H9 (cell line): ENCODE measurements at regions not wholly inside any gene's neighbourhood (a gene's known extent, or its start where the extent isn't known, plus 50 kb on each side); places are given as distances from the start of the nearest gene placed in this dataset.

Experiments
- DNase-seq: peaks from one replicate; pipeline ENCODE4 v3.0.0-alpha.2; 2017
- H2AFZ ChIP-seq: one replicate; pipeline ENCODE4 v1.6.1; 2013; ENCODE audit warnings: mild to moderate bottlenecking, low read length, control low read depth, moderate library complexity
- H2AK5ac ChIP-seq: 2 replicates; pipeline ENCODE4 v1.6.1; 2013; ENCODE audit warnings: low read length, control low read depth, mixed read lengths; ENCODE audit not compliant: insufficient read length
- H2BK120ac ChIP-seq: one replicate; pipeline ENCODE4 v1.6.1; 2013; ENCODE audit warnings: low read depth, mild to moderate bottlenecking, low read length, control low read depth, inconsistent platforms; ENCODE audit not compliant: poor library complexity, severe bottlenecking
- H2BK12ac ChIP-seq: 2 replicates; pipeline ENCODE4 v1.6.1; 2013; ENCODE audit warnings: low read length, control low read depth, mixed read lengths, low read depth; ENCODE audit not compliant: insufficient read length
- H2BK15ac ChIP-seq: 2 replicates; pipeline ENCODE4 v1.6.1; 2013; ENCODE audit warnings: low read depth, low read length, control low read depth
- H2BK20ac ChIP-seq: one replicate; pipeline ENCODE4 v1.6.1; 2013; ENCODE audit warnings: low read depth, mild to moderate bottlenecking, low read length, control low read depth, inconsistent platforms; ENCODE audit not compliant: poor library complexity, severe bottlenecking
- H2BK5ac ChIP-seq: 2 replicates; pipeline ENCODE4 v1.6.1; 2013; ENCODE audit warnings: low read length, control low read depth, mixed read lengths; ENCODE audit not compliant: insufficient read length
- H3K14ac ChIP-seq: 2 replicates; pipeline ENCODE4 v1.6.1; 2013; ENCODE audit warnings: low read length, control low read depth; ENCODE audit not compliant: insufficient read depth
- H3K18ac ChIP-seq: 2 replicates; pipeline ENCODE4 v1.6.1; 2013; ENCODE audit warnings: low read depth, mild to moderate bottlenecking, mixed read lengths, low read length, control low read depth; ENCODE audit not compliant: insufficient read length
- H3K23ac ChIP-seq: 2 replicates; pipeline ENCODE4 v1.6.1; 2013; ENCODE audit warnings: low read length, control low read depth, mixed read lengths, low read depth; ENCODE audit not compliant: insufficient read length
- H3K23me2 ChIP-seq: 2 replicates; pipeline ENCODE4 v1.6.1; 2013; ENCODE audit warnings: low read depth, mild to moderate bottlenecking, mixed read lengths, low read length, control low read depth; ENCODE audit not compliant: insufficient read length, poor library complexity, severe bottlenecking
- H3K27ac ChIP-seq: 2 replicates; pipeline ENCODE4 v1.5.1; 2013; ENCODE audit warnings: low read length, control low read depth, mixed read lengths, low read depth; ENCODE audit not compliant: insufficient read length
- H3K27me3 ChIP-seq: 2 replicates; pipeline ENCODE4 v1.6.1; 2013; ENCODE audit warnings: low read length, control low read depth, inconsistent platforms; ENCODE audit not compliant: insufficient read depth
- H3K4ac ChIP-seq: 2 replicates; pipeline ENCODE4 v1.6.1; 2013; ENCODE audit warnings: low read depth, mild to moderate bottlenecking, control low read depth, inconsistent platforms, low read length, moderate library complexity
- H3K4me1 ChIP-seq: 2 replicates; pipeline ENCODE4 v1.6.1; 2013; ENCODE audit warnings: low read length, control low read depth, inconsistent platforms; ENCODE audit not compliant: insufficient read depth
- H3K4me2 ChIP-seq: 2 replicates; pipeline ENCODE4 v1.6.1; 2013; ENCODE audit warnings: low read length, control low read depth, mixed read lengths; ENCODE audit not compliant: insufficient read length, insufficient read depth
- H3K56ac ChIP-seq: 2 replicates; pipeline ENCODE4 v1.6.1; 2013; ENCODE audit warnings: low read depth, mild to moderate bottlenecking, mixed read lengths, low read length, control low read depth; ENCODE audit not compliant: insufficient read length
- H3K79me1 ChIP-seq: 2 replicates; pipeline ENCODE4 v1.6.1; 2013; ENCODE audit warnings: low read depth, mild to moderate bottlenecking, moderate library complexity, low read length, control low read depth, inconsistent platforms; ENCODE audit not compliant: insufficient read depth, poor library complexity, severe bottlenecking
- H3K79me2 ChIP-seq: 2 replicates; pipeline ENCODE4 v1.6.1; 2013; ENCODE audit warnings: low read length, control low read depth, inconsistent platforms; ENCODE audit not compliant: insufficient read depth
- H3K9ac ChIP-seq: 2 replicates; pipeline ENCODE4 v1.6.1; 2013; ENCODE audit warnings: low read length, control low read depth, mixed read lengths; ENCODE audit not compliant: insufficient read length; ENCODE audit errors: extremely low read depth
- H3K9me3 ChIP-seq: one replicate; pipeline ENCODE4 v1.6.1; 2013; ENCODE audit warnings: low read depth, low read length, inconsistent platforms; ENCODE audit not compliant: control insufficient read depth
- H3T11ph ChIP-seq: one replicate; pipeline ENCODE4 v1.6.1; 2013; ENCODE audit warnings: mild to moderate bottlenecking, low read length, control low read depth, inconsistent platforms
- H4K20me1 ChIP-seq: one replicate; pipeline ENCODE4 v1.6.1; 2013; ENCODE audit not compliant: control insufficient read depth, insufficient read length, insufficient read depth
- H4K5ac ChIP-seq: 2 replicates; pipeline ENCODE4 v1.6.1; 2013; ENCODE audit warnings: low read depth, mild to moderate bottlenecking, mixed read lengths, low read length, control low read depth; ENCODE audit not compliant: insufficient read length
- H4K8ac ChIP-seq: replicated peaks from 2 replicates; pipeline ENCODE4 v1.6.1; 2013; ENCODE audit warnings: low read length, control low read depth, mixed read lengths, low read depth; ENCODE audit not compliant: insufficient read length
- H4K91ac ChIP-seq: 2 replicates; pipeline ENCODE4 v1.6.1; 2013; ENCODE audit warnings: low read depth, mild to moderate bottlenecking, moderate library complexity, mixed read lengths, low read length, control low read depth; ENCODE audit not compliant: insufficient read length
- H3K27ac Mint-ChIP-seq, 3 experiments: 2 replicates in 2 of 3; 3 replicates in 1 of 3; pipeline ENCODE4 v1.8.0; 2020 to 2021; ENCODE audit warnings: mixed read lengths in 3 of 3, mild to moderate bottlenecking in 1 of 3, moderate library complexity in 1 of 3
- H3K27me3 Mint-ChIP-seq: 2 replicates; pipeline ENCODE4 v1.8.0; 2021; ENCODE audit warnings: low read depth, mild to moderate bottlenecking, moderate library complexity, mixed read lengths
- H3K36me3 Mint-ChIP-seq, 3 experiments: 2 replicates in 2 of 3; 3 replicates in 1 of 3; pipeline ENCODE4 v1.8.0; 2020 to 2021; ENCODE audit warnings: low read depth in 3 of 3, mixed read lengths in 3 of 3; ENCODE audit not compliant: insufficient read depth in 1 of 3
- H3K4me1 Mint-ChIP-seq, 2 experiments: 2 replicates each; pipeline ENCODE4 v1.8.0; 2020; ENCODE audit warnings: mixed read lengths in 2 of 2
- H3K4me3 Mint-ChIP-seq, 2 experiments: 2 replicates in 1 of 2; 3 replicates in 1 of 2; pipeline ENCODE4 v1.8.0; 2020 to 2021; ENCODE audit warnings: mild to moderate bottlenecking in 2 of 2, mixed read lengths in 2 of 2, moderate library complexity in 1 of 2
- H3K9me3 Mint-ChIP-seq, 2 experiments: 2 replicates in 1 of 2; 3 replicates in 1 of 2; pipeline ENCODE4 v1.8.0; 2020; ENCODE audit warnings: mild to moderate bottlenecking in 2 of 2, mixed read lengths in 2 of 2, moderate library complexity in 1 of 2
- WGBS: extraction: QIAGEN DNeasy Blood & Tissue Kit; methylation state at CpG from one replicate; pipeline ENCODE4 v1.1.7; 2013; ENCODE audit warnings: missing lambda C conversion rate, low lambda C conversion rate, mixed read lengths; ENCODE audit not compliant: insufficient read length; ENCODE audit errors: extremely low coverage; 5-methylcytosine and 5-hydroxymethylcytosine counted together
- TF ChIP-seq, protein P1 (sequence below): fragments of 200-600 bp; sonication (generic); conservative IDR thresholded peaks from 3 replicates; pipeline ENCODE4 v1.8.0; 2021; ENCODE audit warnings: antibody characterized with exemption, mild to moderate bottlenecking

DNA sequence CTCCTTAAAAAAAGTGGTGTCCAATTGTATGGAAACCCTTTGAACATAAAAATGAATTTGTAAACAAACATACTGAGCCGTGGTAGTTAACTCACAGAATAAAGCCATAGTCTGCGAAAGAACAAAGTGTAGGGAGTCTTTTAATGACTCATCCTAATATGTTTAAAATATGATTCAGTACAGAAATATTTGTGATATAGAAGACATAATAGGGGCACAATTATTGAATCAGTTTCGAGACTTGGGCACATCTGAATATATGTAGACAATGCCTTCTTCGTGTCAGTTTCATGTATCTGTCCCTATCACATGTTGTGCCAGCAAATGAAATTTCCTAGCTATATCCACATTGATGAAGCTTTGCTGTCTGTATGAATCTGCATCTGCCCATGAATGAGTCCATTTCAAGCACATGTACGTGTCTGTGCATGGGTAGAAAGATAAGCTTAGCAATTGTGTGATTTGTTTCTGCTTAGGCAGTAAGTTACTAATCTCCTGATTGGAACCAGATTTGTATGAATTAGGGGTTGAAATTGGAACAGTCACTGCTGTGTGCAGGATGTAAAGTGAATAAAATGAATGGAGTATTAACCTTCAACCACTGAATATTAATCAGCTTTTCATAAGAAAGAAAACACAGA is 112.5 kb upstream of the SOX9 start:
- H3K9me3 Mint-ChIP-seq, result no peaks in the 10 kb centered on the region
- H3K27me3 Mint-ChIP-seq, result peaks cover 6% of the 10 kb centered on the region
- no peak overlapping the region for H3K9ac ChIP-seq
- H3K9me3 ChIP-seq, result no peaks in the 10 kb centered on the region
- H3K36me3 Mint-ChIP-seq, result no peaks in the 10 kb centered on the region
- no peak overlapping the region for H3K4me3 Mint-ChIP-seq
- H3K79me2 ChIP-seq, result no peaks in the 10 kb centered on the region
- H3K23ac ChIP-seq, result no peak overlapping the region
- no peak overlapping the region for H2BK15ac ChIP-seq
- WGBS, result no CpG with 5 or more reads among the region's 5 CpGs
- no peak overlapping the region for H2BK5ac ChIP-seq
- no peak overlapping the region for H3K4ac ChIP-seq
- H2BK12ac ChIP-seq, result no peak overlapping the region
- no peak overlapping the region for H4K5ac ChIP-seq
- no peak overlapping the region for H2AK5ac ChIP-seq
- no peaks in the 10 kb centered on the region for H3K79me1 ChIP-seq
- no peak overlapping the region for H3K27ac Mint-ChIP-seq
- no peak for DNase-seq
- no peak overlapping the region for H2BK120ac ChIP-seq
- H3K4me2 ChIP-seq, result no peak overlapping the region
- no peaks in the 10 kb centered on the region for H4K20me1 ChIP-seq
- H3K23me2 ChIP-seq, result no peaks in the 10 kb centered on the region
- no peaks in the 10 kb centered on the region for H3K27me3 ChIP-seq
- no peak overlapping the region for H3T11ph ChIP-seq
- no peak overlapping the region for H3K14ac ChIP-seq
- H4K91ac ChIP-seq, result no peak overlapping the region
- no peak overlapping the region for H3K56ac ChIP-seq
- H3K4me1 Mint-ChIP-seq, result peaks cover 0 to 2% of the 10 kb centered on the region in 2 experiments; a peak in 2 of 4 replicates
- no peak overlapping the region for H3K18ac ChIP-seq
- no peaks in the 10 kb centered on the region for H3K4me1 ChIP-seq
- no peak overlapping the region for H4K8ac ChIP-seq
- no peak overlapping the region for H2AFZ ChIP-seq
- TF ChIP-seq, protein P1, sequence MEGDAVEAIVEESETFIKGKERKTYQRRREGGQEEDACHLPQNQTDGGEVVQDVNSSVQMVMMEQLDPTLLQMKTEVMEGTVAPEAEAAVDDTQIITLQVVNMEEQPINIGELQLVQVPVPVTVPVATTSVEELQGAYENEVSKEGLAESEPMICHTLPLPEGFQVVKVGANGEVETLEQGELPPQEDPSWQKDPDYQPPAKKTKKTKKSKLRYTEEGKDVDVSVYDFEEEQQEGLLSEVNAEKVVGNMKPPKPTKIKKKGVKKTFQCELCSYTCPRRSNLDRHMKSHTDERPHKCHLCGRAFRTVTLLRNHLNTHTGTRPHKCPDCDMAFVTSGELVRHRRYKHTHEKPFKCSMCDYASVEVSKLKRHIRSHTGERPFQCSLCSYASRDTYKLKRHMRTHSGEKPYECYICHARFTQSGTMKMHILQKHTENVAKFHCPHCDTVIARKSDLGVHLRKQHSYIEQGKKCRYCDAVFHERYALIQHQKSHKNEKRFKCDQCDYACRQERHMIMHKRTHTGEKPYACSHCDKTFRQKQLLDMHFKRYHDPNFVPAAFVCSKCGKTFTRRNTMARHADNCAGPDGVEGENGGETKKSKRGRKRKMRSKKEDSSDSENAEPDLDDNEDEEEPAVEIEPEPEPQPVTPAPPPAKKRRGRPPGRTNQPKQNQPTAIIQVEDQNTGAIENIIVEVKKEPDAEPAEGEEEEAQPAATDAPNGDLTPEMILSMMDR, result no peak
- no peak overlapping the region for H3K27ac ChIP-seq
- H2BK20ac ChIP-seq, result no peak overlapping the region
